A673 (cell line): ENCODE measurements at regions not wholly inside any gene's neighbourhood (a gene's known extent, or its start where the extent isn't known, plus 50 kb on each side); places are given as distances from the start of the nearest gene placed in this dataset.

Source experiments
- CTCF ChIP-seq: fragments of 300-800, 200-600 bp; sonication (generic); conservative IDR thresholded peaks from 2 replicates; pipeline ENCODE4 v1.5.1; 2017; ENCODE audit warnings: low read depth, mild to moderate bottlenecking, antibody characterized with exemption, low read length, moderate library complexity, mixed read lengths
- EZH2 ChIP-seq: fragments of 200-600 bp; sonication (generic); IDR thresholded peaks from 2 replicates; pipeline ENCODE4 v1.6.1; 2017; ENCODE audit warnings: borderline replicate concordance, low read depth, mild to moderate bottlenecking, mixed read lengths, antibody characterized with exemption, low read length; ENCODE audit not compliant: poor library complexity, severe bottlenecking

GRCh38 chr20:33925867-33926266, 67.8 kb upstream of the RALY start:
- TF ChIP-seq CTCF (no peak), EZH2 (no peak)
